Femur (tissue), 1 donor: ENCODE measurements at regions not wholly inside any gene's neighbourhood (a gene's known extent, or its start where the extent isn't known, plus 50 kb on each side); places are given as distances from the start of the nearest gene placed in this dataset.

ENCODE experiments used
- DNase-seq: peaks from one replicate; pipeline ENCODE4 v3.0.0-alpha.2; 2017

- no peak for DNase-seq
These were observed 153.9 kb downstream of the KIF26A start for GRCh38 chr14:104292084-104292970.

- no peak for DNase-seq
These were observed 154.9 kb downstream of the KIF26A start for GRCh38 chr14:104293231-104293841.

GRCh38 chr14:104293851-104294627, 155.7 kb downstream of the KIF26A start:
- DNase-seq = no peak

GRCh38 chr14:104294628-104294982, 156.2 kb downstream of the KIF26A start:
- DNase-seq = no peak

GRCh38 chr14:104294983-104295680, 156.7 kb downstream of the KIF26A start:
- DNase-seq = no peak

GRCh38 chr14:104295681-104296387, 157.4 kb downstream of the KIF26A start:
- no peak for DNase-seq

GRCh38 chr14:104296388-104297312, 158.3 kb downstream of the KIF26A start:
- DNase-seq = no peak

GRCh38 chr14:104297313-104297704, 158.9 kb downstream of the KIF26A start:
- no peak for DNase-seq

- DNase-seq = no peak
These were observed 159.5 kb downstream of the KIF26A start for GRCh38 chr14:104297721-104298401.

GRCh38 chr14:104298458-104298857, 160.1 kb downstream of the KIF26A start:
- no peak for DNase-seq

GRCh38 chr14:104299993-104300761, 161.8 kb downstream of the KIF26A start:
- DNase-seq = no peak

GRCh38 chr14:104301731-104302460, 163.5 kb downstream of the KIF26A start:
- no peak for DNase-seq

- DNase-seq = no peak
These were observed 164.5 kb downstream of the KIF26A start for GRCh38 chr14:104302794-104303405.

- DNase-seq = no peak
These were observed 165.5 kb downstream of the KIF26A start for GRCh38 chr14:104303705-104304425.

- DNase-seq = no peak
These were observed 166.3 kb downstream of the KIF26A start for GRCh38 chr14:104304451-104305351.
